A673 (cell line): ENCODE measurements at regions not wholly inside any gene's neighbourhood (a gene's known extent, or its start where the extent isn't known, plus 50 kb on each side); places are given as distances from the start of the nearest gene placed in this dataset.

Experiments used
- BruUV-seq: library from RNA; stranded (reverse); fragments of 400-500 nt; replicated peaks from 2 replicates; lab custom pipeline; 2021; lab: Mats Ljungman, UMichigan
- CTCF ChIA-PET: fragments of 300-600 bp; sonication (Branson Sonifier 250); formaldehyde crosslinking; loops from one replicate; lab custom pipeline; 2022; ENCODE audit warnings: antibody characterized with exemption; lab: Charles Lee
- POLR2A ChIA-PET: fragments of 300-600 bp; sonication (Branson Sonifier 250); formaldehyde crosslinking; loops from one replicate; lab custom pipeline; 2022; ENCODE audit warnings: antibody characterized with exemption; ENCODE audit not compliant: low non-redundant PET; lab: Charles Lee
- DNase-seq: peaks from one replicate; pipeline ENCODE4 v3.0.0-alpha.2; 2015; ENCODE audit warnings: low spot score
- H3K27ac ChIP-seq: fragments of 200-600 bp; sonication (generic); 2 replicates; pipeline ENCODE4 v1.5.1; 2016; ENCODE audit warnings: mixed run types, low read depth, mild to moderate bottlenecking, mixed read lengths, antibody characterized with exemption, low read length; ENCODE audit not compliant: poor library complexity, severe bottlenecking
- H3K27me3 ChIP-seq: fragments of 200-600 bp; sonication (generic); replicated peaks from 2 replicates; pipeline ENCODE4 v1.6.1; 2017; ENCODE audit warnings: mixed run types, low read depth, mild to moderate bottlenecking, mixed read lengths, antibody characterized with exemption, low read length; ENCODE audit not compliant: insufficient read depth, poor library complexity
- H3K36me3 ChIP-seq: fragments of 200-600 bp; sonication (generic); 2 replicates; pipeline ENCODE4 v1.6.1; 2016; ENCODE audit warnings: mixed run types, mild to moderate bottlenecking, mixed read lengths, antibody characterized with exemption, low read length; ENCODE audit not compliant: insufficient read depth, poor library complexity, severe bottlenecking
- H3K4me1 ChIP-seq: fragments of 200-600 bp; sonication (generic); 2 replicates; pipeline ENCODE4 v1.6.1; 2017; ENCODE audit warnings: mixed run types, mild to moderate bottlenecking, mixed read lengths, antibody characterized with exemption, low read length; ENCODE audit not compliant: insufficient read depth, poor library complexity, severe bottlenecking
- H3K4me3 ChIP-seq: fragments of 200-600 bp; sonication (generic); 2 replicates; pipeline ENCODE4 v1.5.1; 2016; ENCODE audit warnings: low read depth, mixed run types, mild to moderate bottlenecking, mixed read lengths, low read length; ENCODE audit not compliant: poor library complexity, severe bottlenecking
- H3K9me3 ChIP-seq: fragments of 200-600 bp; sonication (generic); 2 replicates; pipeline ENCODE4 v1.6.1; 2016; ENCODE audit warnings: mixed run types, low read depth, mild to moderate bottlenecking, mixed read lengths, antibody characterized with exemption, low read length; ENCODE audit not compliant: poor library complexity, severe bottlenecking
- CTCF ChIP-seq: fragments of 300-800, 200-600 bp; sonication (generic); conservative IDR thresholded peaks from 2 replicates; pipeline ENCODE4 v1.5.1; 2017; ENCODE audit warnings: low read depth, mild to moderate bottlenecking, antibody characterized with exemption, low read length, moderate library complexity, mixed read lengths
- EZH2 ChIP-seq: fragments of 200-600 bp; sonication (generic); IDR thresholded peaks from 2 replicates; pipeline ENCODE4 v1.6.1; 2017; ENCODE audit warnings: borderline replicate concordance, low read depth, mild to moderate bottlenecking, mixed read lengths, antibody characterized with exemption, low read length; ENCODE audit not compliant: poor library complexity, severe bottlenecking
- intact Hi-C: fragments of 100-400 bp; cut with micrococcal nuclease; formaldehyde crosslinking; loops from one replicate; pipeline ENCODE4 v1.10.0; 2022; ENCODE audit not compliant: unreplicated experiment

GRCh38 chr3:187971629-187972028, 182.3 kb upstream of the LPP start:
- H3K36me3 ChIP-seq = no peaks in the 10 kb centered on the region
- TF ChIP-seq CTCF (no peak), EZH2 (no peak)
- H3K27ac ChIP-seq = no peak overlapping the region
- DNase-seq = no peak
- no peaks in the 10 kb centered on the region for H3K27me3 ChIP-seq
- no peak overlapping the region for H3K4me3 ChIP-seq
- H3K9me3 ChIP-seq = no peaks in the 10 kb centered on the region
- no peaks in the 10 kb centered on the region for H3K4me1 ChIP-seq
- CTCF ChIA-PET = no interaction called here
- intact Hi-C loops = no loop called here
- POLR2A ChIA-PET = no interaction called here
- no TSS peak for BruUV-seq

DNA sequence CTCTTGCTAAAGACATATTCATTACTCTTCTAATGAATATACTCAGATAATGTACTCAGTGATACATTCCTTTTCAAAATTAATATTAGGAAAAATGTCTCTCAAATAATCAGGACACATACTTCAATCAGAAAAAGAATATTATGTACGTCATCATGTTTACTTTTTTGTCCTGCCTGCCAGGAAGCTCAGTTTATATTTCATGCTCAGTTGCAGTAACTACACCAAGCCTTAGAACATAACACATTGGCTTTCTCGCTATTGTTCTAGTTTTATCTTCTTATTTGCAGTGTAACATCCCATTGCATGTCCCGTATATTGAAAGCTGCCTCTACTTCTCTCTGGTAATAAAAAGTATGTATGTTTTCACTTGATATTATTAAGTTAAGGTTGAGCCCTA, 181.5 kb upstream of the LPP start:
- POLR2A ChIA-PET = no interaction called here
- intact Hi-C loops = no loop called here

DNA sequence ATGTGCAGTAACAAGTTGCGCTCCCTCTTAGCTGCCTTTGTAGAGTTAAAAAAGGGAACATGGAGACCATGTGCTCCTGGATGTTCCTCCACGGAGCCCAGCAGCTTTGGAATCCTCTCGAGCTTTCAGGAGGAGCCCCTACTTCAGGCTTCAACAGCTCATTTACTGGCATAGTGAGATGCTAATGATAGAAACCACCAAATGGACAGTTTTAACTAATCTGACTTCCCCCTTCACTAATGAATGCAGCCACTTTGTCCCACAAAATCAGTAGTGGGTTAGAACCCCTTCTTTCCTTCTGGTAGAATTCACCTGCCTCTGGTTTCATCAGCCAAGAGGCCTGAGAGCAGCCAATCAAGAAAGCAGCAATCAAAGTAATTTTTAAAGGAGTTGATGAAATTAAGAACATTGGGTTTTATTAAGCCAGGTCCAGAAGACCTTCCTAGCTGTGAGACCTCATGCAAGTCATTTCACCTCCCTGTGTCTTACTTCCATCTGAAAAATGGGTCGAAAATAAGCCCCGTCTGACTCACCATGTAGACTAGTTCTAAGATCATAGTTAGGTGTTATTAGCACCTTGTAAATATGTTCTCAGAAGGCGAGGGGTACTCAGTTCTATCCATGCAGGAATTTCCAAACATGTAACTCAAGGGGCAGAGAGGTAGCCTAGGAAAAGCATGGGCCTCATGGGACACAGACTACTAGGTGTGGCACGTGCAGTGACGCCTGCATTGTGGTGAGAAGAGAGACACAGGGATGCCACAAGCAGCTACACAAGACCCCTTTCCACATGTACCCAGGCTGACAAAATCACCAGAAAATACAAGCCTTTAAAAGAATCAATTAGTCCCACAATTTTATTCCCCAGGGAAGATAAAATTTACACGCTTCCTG, 179.7 kb upstream of the LPP start:
- ChIA-PET POLR2A (no interaction called here), CTCF (no interaction called here)
- Histone ChIP-seq H3K4me3 (no peak overlapping the region), H3K9me3 (no peaks in the 10 kb centered on the region), H3K36me3 (no peaks in the 10 kb centered on the region), H3K27me3 (no peaks in the 10 kb centered on the region), H3K4me1 (no peaks in the 10 kb centered on the region), H3K27ac (no peak overlapping the region)
- intact Hi-C loops = no loop called here
- no TSS peak for BruUV-seq
- no peak for DNase-seq
- TF ChIP-seq CTCF = no peak
- no peak for TF ChIP-seq EZH2

More for the DNA sequence above, 181.5 kb upstream of the LPP start:
- Histone ChIP-seq H3K36me3 (no peaks in the 10 kb centered on the region), H3K27me3 (no peaks in the 10 kb centered on the region), H3K4me1 (no peaks in the 10 kb centered on the region), H3K27ac (no peak overlapping the region), H3K9me3 (no peaks in the 10 kb centered on the region), H3K4me3 (no peak overlapping the region)
- CTCF ChIA-PET = no interaction called here
- TF ChIP-seq EZH2 = no peak
- TF ChIP-seq CTCF = no peak
- no TSS peak for BruUV-seq
- no peak for DNase-seq
